ENCODE measurements at regions not wholly inside any gene's neighbourhood (a gene's known extent, or its start where the extent isn't known, plus 50 kb on each side); places are given as distances from the start of the nearest gene placed in this dataset.

DNA sequence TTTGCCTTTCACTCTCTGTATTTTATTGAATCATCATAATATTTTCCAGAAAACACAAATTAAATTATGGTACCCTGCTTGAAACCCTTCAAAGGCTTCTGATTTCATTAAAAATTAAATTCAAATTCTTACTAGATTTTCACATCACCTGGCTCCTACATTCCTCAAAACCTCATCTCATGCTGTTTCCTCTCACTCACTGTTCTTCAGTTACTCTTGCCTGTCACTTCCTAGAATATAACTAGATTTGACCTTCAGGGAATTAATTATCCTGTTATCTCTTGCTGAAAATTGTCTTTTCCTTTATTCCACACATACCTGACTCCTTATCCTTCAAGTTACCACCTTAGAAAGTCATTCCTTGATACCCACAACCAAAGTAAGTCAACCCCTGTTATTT is 2294.7 kb downstream of the PCDH9 start (continued):
- TF ChIP-seq STAT6 (CRISPR knock-in tag; IDR thresholded peaks at IDR 0.05; ENCODE audit: borderline replicate concordance) (no peak), CHD2 (IDR thresholded peaks at IDR 0.05; ENCODE audit: low read depth, low read length) (no peak), ONECUT2 (CRISPR knock-in tag; IDR thresholded peaks at IDR 0.05) (no peak), HNF1A (IDR thresholded peaks at IDR 0.05; ENCODE audit: low read depth) (no peak), HNF1A (CRISPR knock-in tag; IDR thresholded peaks at IDR 0.05; ENCODE audit: borderline replicate concordance) (no peak)

DNA sequence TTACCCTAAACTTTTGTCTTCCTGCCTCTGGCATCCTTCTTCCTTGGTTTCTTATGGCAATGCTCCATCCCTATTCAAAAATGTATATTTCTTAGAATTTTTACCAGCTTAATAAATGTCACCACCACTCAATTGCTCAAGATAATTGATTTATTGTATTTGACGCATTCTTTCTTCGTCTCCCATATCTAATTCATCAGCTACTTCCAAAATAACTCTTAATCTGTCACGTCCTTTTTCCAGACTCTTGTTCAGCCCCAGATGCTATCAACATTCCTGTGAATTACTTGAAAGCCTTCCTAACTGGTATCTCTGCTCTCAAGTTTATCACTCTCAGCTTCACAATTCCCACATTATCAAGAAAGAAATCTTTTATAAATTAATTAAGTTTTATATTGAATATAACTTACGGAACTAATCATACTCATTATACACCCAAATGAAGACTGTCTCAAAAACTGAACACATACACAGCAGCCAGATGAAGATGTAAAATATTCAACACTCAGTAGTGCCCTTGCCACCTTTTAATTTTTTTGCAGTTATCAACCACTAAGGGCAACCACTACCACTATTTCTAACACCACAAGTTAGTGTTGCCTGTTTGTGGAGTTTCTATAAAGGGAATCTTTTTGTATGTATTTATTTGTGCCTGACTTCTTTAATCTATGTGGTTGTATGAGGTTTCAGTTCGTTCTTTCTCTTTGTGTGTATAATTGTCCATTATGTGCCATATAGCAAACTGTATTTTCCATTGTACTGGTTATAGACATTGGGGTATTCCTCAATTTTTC is 2295.4 kb downstream of the PCDH9 start:
- in situ Hi-C loops (cut with HindIII; ENCODE audit: extremely low pct_ligation_motif_present, low pct_unique_long_range_greater_than_20kb) = no loop called here
- no peak for ATAC-seq
- Histone ChIP-seq H3K9ac (ENCODE audit: insufficient read depth, low read depth, low read length) (no peak overlapping the region), H3K36me3 (replicated peaks in 1 of 2; ENCODE audit: control insufficient read depth in 1 of 2, insufficient read depth in 2 of 2, low read length in 2 of 2) (no peaks in the 10 kb centered on the region), H3K9me3 (ENCODE audit: low read length) (no peaks in the 10 kb centered on the region), H3K27ac (ENCODE audit: extremely low read length, insufficient read depth, low read length) (no peak overlapping the region), H3K4me3 (replicated peaks in 1 of 3; ENCODE audit: insufficient read depth in 1 of 3, low read depth in 2 of 3, low read length in 3 of 3) (no peak overlapping the region), H2AFZ (ENCODE audit: low read length) (no peak overlapping the region), H3K4me1 (ENCODE audit: insufficient read depth, low read length) (no peaks in the 10 kb centered on the region), H4K20me1 (ENCODE audit: insufficient read depth, low read length) (no peaks in the 10 kb centered on the region), H3K27me3 (ENCODE audit: control insufficient read depth in 1 of 2, insufficient read depth in 2 of 2, low read length in 2 of 2) (no peaks in the 10 kb centered on the region), H3K4me2 (ENCODE audit: low read depth, low read length) (no peak overlapping the region), H3K79me2 (ENCODE audit: insufficient read depth, low read length) (no peaks in the 10 kb centered on the region)
- no peak for FAIRE-seq
- WGBS (ENCODE audit: low lambda C conversion rate) = 2% methylated on average over 5 of the region's 5 CpGs
- TF ChIP-seq SMARCC2 (IDR thresholded peaks at IDR 0.05) = no peak
- no peak for TF ChIP-seq ZNF362 (CRISPR knock-in tag; IDR thresholded peaks at IDR 0.05; ENCODE audit: borderline replicate concordance)
- POLR2A ChIA-PET = no interaction called here
- CTCF ChIA-PET (ENCODE audit: low intra/inter-chr PET ratio, low total read pairs) = no interaction called here
- no peak for DNase-seq (ENCODE audit: low spot score)
- BruUV-seq (replicated peaks) = no TSS peak
- intact Hi-C loops (cut with micrococcal nuclease; ENCODE audit: unreplicated experiment) = no loop called here
